Panc1 (cell line): ENCODE measurements at regions not wholly inside any gene's neighbourhood (a gene's known extent, or its start where the extent isn't known, plus 50 kb on each side); places are given as distances from the start of the nearest gene placed in this dataset.

Source experiments
- CTCF ChIP-seq: fragments of 450-650 bp; IDR thresholded peaks from 2 replicates; pipeline ENCODE4 v1.5.1; 2017; ENCODE audit warnings: mild to moderate bottlenecking
- POLR2AphosphoS5 ChIP-seq: IDR thresholded peaks from 2 replicates; pipeline ENCODE4 v1.6.1; 2012; ENCODE audit warnings: mild to moderate bottlenecking, low read depth, low read length, moderate library complexity

GRCh38 chr2:155830817-155831579 lies 501.5 kb downstream of the NR4A2 start:
- TF ChIP-seq CTCF, result no peak
- TF ChIP-seq POLR2AphosphoS5, result no peak
